GM06990 (cell line): ENCODE measurements at regions not wholly inside any gene's neighbourhood (a gene's known extent, or its start where the extent isn't known, plus 50 kb on each side); places are given as distances from the start of the nearest gene placed in this dataset.

Experiments
- DNase-seq: peaks from one replicate; pipeline ENCODE4 v3.0.0-alpha.2; 2011; ENCODE audit not compliant: insufficient read length; ENCODE audit errors: extremely low read depth
- H3K27me3 ChIP-seq: replicated peaks from 2 replicates; pipeline ENCODE4 v1.6.0; 2011; ENCODE audit warnings: low read length; ENCODE audit not compliant: control insufficient read depth, insufficient read depth
- H3K36me3 ChIP-seq: 2 replicates; pipeline ENCODE4 v1.5.1; 2011; ENCODE audit warnings: low read length; ENCODE audit not compliant: control insufficient read depth, insufficient read depth
- H3K4me3 ChIP-seq: replicated peaks from 2 replicates; pipeline ENCODE4 v1.5.1; 2011; ENCODE audit warnings: low read depth, mild to moderate bottlenecking, control low read depth, low read length
- CTCF ChIP-seq: IDR thresholded peaks from 2 replicates; pipeline ENCODE4 v1.5.1; 2011; ENCODE audit warnings: low read length, control low read depth, mild to moderate bottlenecking, inconsistent platforms; ENCODE audit not compliant: insufficient read depth, poor library complexity, severe bottlenecking

GRCh38 chr3:81859524-81859923 is 98.1 kb upstream of the GBE1 start:
- Histone ChIP-seq H3K4me3 (no peak overlapping the region), H3K36me3 (no peaks in the 10 kb centered on the region), H3K27me3 (no peaks in the 10 kb centered on the region)
- DNase-seq: no peak
- no peak for TF ChIP-seq CTCF

GRCh38 chr3:81853431-81853830 is 92.0 kb upstream of the GBE1 start:
- no peaks in the 10 kb centered on the region for H3K27me3 ChIP-seq
- TF ChIP-seq CTCF: no peak
- no peak overlapping the region for H3K4me3 ChIP-seq
- no peaks in the 10 kb centered on the region for H3K36me3 ChIP-seq
- DNase-seq: no peak

- Histone ChIP-seq H3K27me3 (no peaks in the 10 kb centered on the region), H3K36me3 (no peaks in the 10 kb centered on the region), H3K4me3 (no peak overlapping the region)
- TF ChIP-seq CTCF: no peak
- DNase-seq: no peak
Observed at GRCh38 chr3:81851176-81851575, 89.7 kb upstream of the GBE1 start.

GRCh38 chr3:81846988-81847387 is 85.5 kb upstream of the GBE1 start:
- no peak for TF ChIP-seq CTCF

GRCh38 chr3:81841540-81841939 is 80.1 kb upstream of the GBE1 start:
- no peak for DNase-seq
- no peak overlapping the region for H3K4me3 ChIP-seq

More at GRCh38 chr3:81846988-81847387, 85.5 kb upstream of the GBE1 start:
- H3K36me3 ChIP-seq: no peaks in the 10 kb centered on the region
- no peak for DNase-seq
- no peak overlapping the region for H3K4me3 ChIP-seq
- H3K27me3 ChIP-seq: no peaks in the 10 kb centered on the region

More at GRCh38 chr3:81841540-81841939, 80.1 kb upstream of the GBE1 start:
- Histone ChIP-seq H3K36me3 (no peaks in the 10 kb centered on the region), H3K27me3 (no peaks in the 10 kb centered on the region)
- TF ChIP-seq CTCF: no peak
